ENCODE measurements at regions not wholly inside any gene's neighbourhood (a gene's known extent, or its start where the extent isn't known, plus 50 kb on each side); places are given as distances from the start of the nearest gene placed in this dataset.

- no peak for DNase-seq
Observed at GRCh38 chr11:44498089-44498871, 67.2 kb upstream of the CD82 start.

DNA sequence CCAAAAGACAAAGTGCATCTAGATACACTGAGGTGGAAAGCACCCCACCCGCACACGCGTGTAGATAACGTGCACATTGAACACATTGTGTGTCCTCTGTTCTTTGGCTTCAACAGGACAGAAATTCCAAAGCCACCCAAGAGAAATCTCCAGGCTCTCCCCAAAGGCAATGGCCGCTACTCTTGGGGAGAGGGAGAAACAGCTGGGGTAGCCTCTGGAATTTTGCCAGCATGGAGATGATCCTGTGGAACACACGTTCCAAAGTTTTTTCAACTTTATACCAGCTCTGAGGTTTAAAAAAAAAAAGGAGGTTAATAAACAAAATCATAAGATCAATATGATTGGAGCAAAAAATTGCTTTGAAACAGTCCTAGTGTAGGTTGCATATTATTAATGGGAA lies 63.0 kb upstream of the CD82 start:
- no peak for DNase-seq

- no peak for DNase-seq
Observed at GRCh38 chr11:44505581-44506054, 59.8 kb upstream of the CD82 start.

DNA sequence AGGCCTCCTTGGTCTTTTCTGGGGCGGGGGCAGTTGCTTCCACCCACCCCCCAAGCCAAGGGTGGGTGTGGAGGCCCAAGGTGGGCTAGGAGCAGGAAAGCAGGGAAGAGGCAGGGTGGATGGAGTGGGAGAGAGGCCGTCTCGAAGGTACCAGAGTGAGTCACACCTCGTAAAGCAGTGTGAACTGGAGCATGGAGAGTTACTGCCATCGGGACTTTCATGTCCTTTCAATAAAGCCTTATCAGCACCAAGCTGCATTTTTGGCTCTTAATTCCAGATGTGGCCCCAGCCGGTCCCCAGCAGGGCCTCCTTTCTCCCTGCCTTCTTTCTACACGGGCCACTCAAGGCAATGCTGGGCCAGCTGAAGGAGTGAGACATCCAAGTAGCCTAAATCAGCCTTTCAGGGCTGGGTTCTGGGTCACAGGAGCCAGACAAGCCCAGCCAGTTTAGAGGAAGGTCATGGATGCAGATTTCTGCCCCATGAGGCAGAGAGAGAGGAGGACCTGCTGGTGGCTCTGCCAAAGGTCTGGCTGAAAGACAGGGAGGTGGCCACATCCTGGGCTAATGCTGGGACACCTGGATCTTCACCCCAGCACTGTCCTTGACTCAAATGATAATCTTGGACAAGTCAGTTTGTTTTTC lies 59.0 kb upstream of the CD82 start:
- DNase-seq = no peak

DNA sequence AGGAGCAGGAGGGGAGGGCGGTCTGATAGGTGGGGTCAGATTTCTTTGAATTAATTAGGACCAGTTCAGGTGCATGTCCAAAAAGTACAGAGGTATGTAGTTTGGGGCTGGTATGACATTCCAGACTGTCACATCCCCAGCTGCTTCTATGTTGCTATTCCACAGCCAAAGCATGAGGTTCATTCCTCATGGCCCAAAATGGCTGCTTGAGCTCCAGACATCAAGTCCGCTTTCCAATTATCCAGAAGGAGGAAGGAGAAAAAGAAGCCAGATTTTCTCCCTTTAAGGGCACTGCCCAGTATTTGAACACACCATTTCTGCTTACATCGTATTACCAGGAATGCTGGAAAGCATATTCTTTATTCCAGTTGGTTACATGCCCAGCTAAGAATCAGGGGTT lies 58.0 kb upstream of the CD82 start:
- no peak for DNase-seq

DNA sequence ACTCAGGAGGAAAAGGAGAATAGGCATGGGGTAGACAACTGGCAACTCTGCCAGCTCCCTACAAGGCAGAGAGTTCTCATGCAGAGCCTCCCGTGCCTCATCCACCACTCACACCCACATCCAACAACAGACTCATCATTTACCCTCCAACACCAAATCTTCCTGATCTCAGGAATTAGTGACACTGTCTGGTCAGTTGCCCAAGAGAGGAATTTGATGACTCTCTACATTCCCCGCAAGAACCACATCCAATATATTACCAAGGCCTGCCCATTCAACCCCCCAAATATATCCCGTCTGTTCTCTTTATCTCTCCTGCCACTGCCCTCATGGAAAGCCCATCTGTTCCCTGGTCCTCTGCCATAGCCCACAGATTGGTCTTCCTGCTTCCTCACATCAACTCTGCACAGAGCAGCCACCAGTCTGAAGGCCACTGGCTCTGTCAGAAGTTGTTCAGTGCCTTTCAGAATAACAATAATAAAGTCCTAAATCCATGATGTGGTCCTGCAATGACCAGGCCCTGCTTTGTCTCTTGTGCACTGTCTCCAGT lies 57.5 kb upstream of the CD82 start:
- no peak for DNase-seq

- no peak for DNase-seq
Observed at GRCh38 chr11:44509296-44509695, 56.2 kb upstream of the CD82 start.

DNA sequence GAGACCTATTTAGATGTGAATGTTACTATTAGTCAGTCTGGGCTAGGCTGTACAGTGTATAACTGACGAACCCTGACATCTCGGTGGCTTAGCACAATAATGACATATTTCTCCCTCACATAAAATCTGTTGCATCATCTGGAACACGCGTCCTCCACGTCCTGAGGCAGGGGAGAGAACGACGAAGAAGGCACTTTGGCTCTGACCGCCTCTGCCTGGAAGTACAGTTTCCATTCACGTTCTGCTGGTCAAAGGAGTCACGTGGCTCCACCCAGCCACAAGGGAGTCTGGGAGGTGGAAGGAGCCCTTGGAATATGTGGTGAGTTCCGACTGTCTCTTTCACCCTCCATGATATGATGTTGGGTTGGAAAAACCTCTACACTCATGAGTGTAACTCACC lies 55.1 kb upstream of the CD82 start:
- DNase-seq = no peak

DNA sequence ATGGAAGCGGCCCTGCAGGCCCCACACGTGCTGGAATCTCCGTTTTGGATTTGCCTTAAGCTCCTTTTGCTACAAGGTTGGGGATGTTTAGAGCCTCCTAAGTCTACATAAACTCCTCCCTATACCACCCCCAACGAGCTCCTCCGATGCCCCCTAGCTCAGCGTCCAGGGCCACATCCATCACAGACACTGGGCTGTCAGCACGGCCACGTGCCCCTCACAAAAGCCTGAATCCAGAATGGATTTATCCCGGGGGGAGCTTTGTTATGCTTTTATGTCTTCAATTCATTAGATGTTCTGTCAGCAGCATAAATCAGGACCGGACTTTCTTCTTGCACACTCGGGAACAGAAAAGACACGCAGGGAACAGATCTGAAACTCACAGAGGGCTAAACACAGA lies 52.6 kb upstream of the CD82 start:
- DNase-seq = no peak

- no peak for DNase-seq
Observed at GRCh38 chr11:44515048-44515447, 50.4 kb upstream of the CD82 start.
